OCI-LY7 (cell line): ENCODE measurements at regions not wholly inside any gene's neighbourhood (a gene's known extent, or its start where the extent isn't known, plus 50 kb on each side); places are given as distances from the start of the nearest gene placed in this dataset.

Experiments
- BruUV-seq: library from RNA; stranded (reverse); fragments of 400-500 nt; replicated peaks from 2 replicates; lab custom pipeline; 2021; lab: Mats Ljungman, UMichigan
- CTCF ChIA-PET: fragments of 300-600 bp; sonication (Branson Sonifier 250); formaldehyde crosslinking; loops from one replicate; lab custom pipeline; 2022; ENCODE audit warnings: antibody characterized with exemption; ENCODE audit not compliant: unreplicated experiment; lab: Charles Lee
- POLR2A ChIA-PET: fragments of 300-600 bp; sonication (Branson Sonifier 250); formaldehyde crosslinking; loops from one replicate; lab custom pipeline; 2022; ENCODE audit warnings: antibody characterized with exemption; lab: Charles Lee
- DNase-seq: peaks from one replicate; pipeline ENCODE4 v3.0.0-alpha.2; 2015; ENCODE audit warnings: low spot score
- H2AFZ ChIP-seq: fragments of 200-600 bp; sonication (generic), shearing (Covaris generic); 2 replicates; pipeline ENCODE4 v1.6.1; 2014; ENCODE audit warnings: mild to moderate bottlenecking, antibody characterized with exemption, low read length, moderate library complexity
- H3K27ac ChIP-seq: fragments of 200-600 bp; sonication (generic); 2 replicates; pipeline ENCODE4 v1.5.1; 2014; ENCODE audit warnings: mixed run types, low read depth, mild to moderate bottlenecking, moderate library complexity, low read length, inconsistent platforms; ENCODE audit not compliant: poor library complexity, severe bottlenecking
- H3K36me3 ChIP-seq: fragments of 200-600 bp; sonication (generic); 2 replicates; pipeline ENCODE4 v1.6.1; 2014; ENCODE audit warnings: mild to moderate bottlenecking, antibody characterized with exemption, low read length, moderate library complexity, mixed read lengths; ENCODE audit not compliant: insufficient read depth
- H3K4me1 ChIP-seq: fragments of 200-600 bp; sonication (generic); 2 replicates; pipeline ENCODE4 v1.5.1; 2014; ENCODE audit warnings: mild to moderate bottlenecking, low read length; ENCODE audit not compliant: insufficient read depth, poor library complexity, severe bottlenecking
- H3K4me2 ChIP-seq: fragments of 200-600 bp; sonication (generic); 2 replicates; pipeline ENCODE4 v1.6.1; 2014; ENCODE audit warnings: mild to moderate bottlenecking, low read length
- H3K4me3 ChIP-seq: fragments of 200-600 bp; sonication (generic); 2 replicates; pipeline ENCODE4 v1.5.1; 2014; ENCODE audit warnings: mild to moderate bottlenecking, low read depth, low read length; ENCODE audit not compliant: poor library complexity, severe bottlenecking
- H3K79me2 ChIP-seq: fragments of 200-600 bp; sonication (generic); 2 replicates; pipeline ENCODE4 v1.6.1; 2016; ENCODE audit warnings: low read depth, mild to moderate bottlenecking, low read length, moderate library complexity, mixed read lengths; ENCODE audit not compliant: insufficient read depth
- H3K9me2 ChIP-seq: fragments of 200-600 bp; sonication (generic); 2 replicates; pipeline ENCODE4 v1.6.1; 2016; ENCODE audit warnings: mild to moderate bottlenecking, low read length, mixed read lengths; ENCODE audit not compliant: insufficient read depth
- H3K9me3 ChIP-seq: fragments of 200-600 bp; sonication (generic); 2 replicates; pipeline ENCODE4 v1.6.1; 2014; ENCODE audit warnings: mild to moderate bottlenecking, mixed run types, low read length, mixed read lengths
- H4K20me1 ChIP-seq: fragments of 200-600 bp; sonication (generic); 2 replicates; pipeline ENCODE4 v1.6.1; 2014; ENCODE audit warnings: mild to moderate bottlenecking, antibody characterized with exemption, low read length, moderate library complexity, mixed read lengths; ENCODE audit not compliant: insufficient read depth
- EZH2phosphoT487 ChIP-seq: fragments of 200-600 bp; sonication (generic); IDR thresholded peaks from 2 replicates; pipeline ENCODE4 v1.6.1; 2018; ENCODE audit warnings: low read depth, borderline replicate concordance, mild to moderate bottlenecking, mixed run types, antibody characterized with exemption, low read length, moderate library complexity, mixed read lengths
- intact Hi-C: fragments of 100-400 bp; cut with micrococcal nuclease; formaldehyde crosslinking; loops from one replicate; pipeline ENCODE4 v1.10.0; 2022; ENCODE audit not compliant: unreplicated experiment
- TF ChIP-seq, protein P1 (sequence below): fragments of 200-600 bp; sonication (generic); conservative IDR thresholded peaks from 2 replicates; pipeline ENCODE4 v1.5.1; 2014; ENCODE audit warnings: mild to moderate bottlenecking, antibody characterized with exemption, low read length, moderate library complexity, mixed read lengths

- Histone ChIP-seq H3K9me2 (no peaks in the 10 kb centered on the region), H3K4me1 (no peaks in the 10 kb centered on the region), H3K4me3 (no peak overlapping the region), H3K36me3 (no peaks in the 10 kb centered on the region), H4K20me1 (no peaks in the 10 kb centered on the region), H3K27ac (no peak overlapping the region), H3K9me3 (no peaks in the 10 kb centered on the region), H3K79me2 (no peaks in the 10 kb centered on the region), H2AFZ (no peak overlapping the region), H3K4me2 (no peak overlapping the region)
- BruUV-seq: no TSS peak
- DNase-seq: no peak
- POLR2A ChIA-PET: interaction anchor here (1.0 kb wide), 1 partner anchor 14 kb away, joined by 4 read pairs; no protein-coding TSS in a partner anchor
- intact Hi-C loops: no loop called here
- TF ChIP-seq, protein P1, sequence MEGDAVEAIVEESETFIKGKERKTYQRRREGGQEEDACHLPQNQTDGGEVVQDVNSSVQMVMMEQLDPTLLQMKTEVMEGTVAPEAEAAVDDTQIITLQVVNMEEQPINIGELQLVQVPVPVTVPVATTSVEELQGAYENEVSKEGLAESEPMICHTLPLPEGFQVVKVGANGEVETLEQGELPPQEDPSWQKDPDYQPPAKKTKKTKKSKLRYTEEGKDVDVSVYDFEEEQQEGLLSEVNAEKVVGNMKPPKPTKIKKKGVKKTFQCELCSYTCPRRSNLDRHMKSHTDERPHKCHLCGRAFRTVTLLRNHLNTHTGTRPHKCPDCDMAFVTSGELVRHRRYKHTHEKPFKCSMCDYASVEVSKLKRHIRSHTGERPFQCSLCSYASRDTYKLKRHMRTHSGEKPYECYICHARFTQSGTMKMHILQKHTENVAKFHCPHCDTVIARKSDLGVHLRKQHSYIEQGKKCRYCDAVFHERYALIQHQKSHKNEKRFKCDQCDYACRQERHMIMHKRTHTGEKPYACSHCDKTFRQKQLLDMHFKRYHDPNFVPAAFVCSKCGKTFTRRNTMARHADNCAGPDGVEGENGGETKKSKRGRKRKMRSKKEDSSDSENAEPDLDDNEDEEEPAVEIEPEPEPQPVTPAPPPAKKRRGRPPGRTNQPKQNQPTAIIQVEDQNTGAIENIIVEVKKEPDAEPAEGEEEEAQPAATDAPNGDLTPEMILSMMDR: no peak
- TF ChIP-seq EZH2phosphoT487: no peak
- CTCF ChIA-PET: no interaction called here
Observed at GRCh38 chr13:21231426-21231940, 55.0 kb downstream of the MRPL57 start.

- Histone ChIP-seq H3K4me3 (no peak overlapping the region), H2AFZ (no peak overlapping the region), H3K4me2 (no peak overlapping the region), H3K79me2 (no peaks in the 10 kb centered on the region), H3K4me1 (no peaks in the 10 kb centered on the region), H4K20me1 (no peaks in the 10 kb centered on the region), H3K9me2 (no peaks in the 10 kb centered on the region), H3K27ac (no peak overlapping the region), H3K9me3 (no peaks in the 10 kb centered on the region), H3K36me3 (no peaks in the 10 kb centered on the region)
- intact Hi-C loops: no loop called here
- TF ChIP-seq, protein P1: no peak
- TF ChIP-seq EZH2phosphoT487: no peak
- CTCF ChIA-PET: no interaction called here
- POLR2A ChIA-PET: interaction anchor here (1.0 to 1.3 kb wide), 2 partner anchors 14 kb away, joined by 3 to 4 read pairs; no protein-coding TSS in a partner anchor
- no TSS peak for BruUV-seq
- no peak for DNase-seq
Observed at GRCh38 chr13:21232196-21232595, 55.7 kb downstream of the MRPL57 start.

- Histone ChIP-seq H3K9me3 (no peaks in the 10 kb centered on the region), H3K4me3 (no peak overlapping the region), H3K79me2 (no peaks in the 10 kb centered on the region), H3K27ac (no peak overlapping the region), H3K4me1 (no peaks in the 10 kb centered on the region), H3K36me3 (no peaks in the 10 kb centered on the region), H3K9me2 (no peaks in the 10 kb centered on the region), H2AFZ (no peak overlapping the region), H3K4me2 (no peak overlapping the region), H4K20me1 (no peaks in the 10 kb centered on the region)
- DNase-seq: no peak
- intact Hi-C loops: no loop called here
- POLR2A ChIA-PET: interaction anchor here (1.3 kb wide), 1 partner anchor 14 kb away, joined by 3 read pairs; no protein-coding TSS in a partner anchor
- BruUV-seq: no TSS peak
- CTCF ChIA-PET: no interaction called here
- TF ChIP-seq, protein P1: no peak
- no peak for TF ChIP-seq EZH2phosphoT487
Observed at GRCh38 chr13:21232599-21232998, 56.1 kb downstream of the MRPL57 start.
